Thoracic aorta (tissue), 2 donors: ENCODE measurements at regions not wholly inside any gene's neighbourhood (a gene's known extent, or its start where the extent isn't known, plus 50 kb on each side); places are given as distances from the start of the nearest gene placed in this dataset.
"Not testable (repeated sequence)": the region's sequence is repeated elsewhere in the genome, so short reads cannot be mapped to it uniquely, and the experiment has no call there.

Experiments
- ATAC-seq: fragments of 150-250 bp; one replicate; pipeline ENCODE4 v1.8.0; 2017; ENCODE audit warnings: low read depth; ENCODE audit not compliant: insufficient number of reproducible peaks, low FRiP score
- DNase-seq: peaks from one replicate; pipeline ENCODE4 v3.0.0-alpha.2; 2020; ENCODE audit warnings: low spot score
- H3K27ac ChIP-seq, 2 donors: fragments of 200-600 bp; sonication (generic); 1 replicate in 1 of 2; 2 replicates in 1 of 2; pipeline ENCODE4 v1.5.1; 2016; ENCODE audit warnings: mild to moderate bottlenecking in 2 of 2, moderate library complexity in 2 of 2
- H3K27me3 ChIP-seq: fragments of 200-600 bp; sonication (generic); replicated peaks from 2 replicates; pipeline ENCODE4 v1.6.0; 2016; ENCODE audit warnings: mild to moderate bottlenecking; ENCODE audit not compliant: insufficient read depth
- H3K36me3 ChIP-seq: fragments of 200-600 bp; sonication (generic); one replicate; pipeline ENCODE4 v1.5.1; 2016
- H3K4me1 ChIP-seq, 2 donors: fragments of 200-600 bp; sonication (generic); 1 replicate in 1 of 2; 2 replicates in 1 of 2; pipeline versions ENCODE4 v1.5.1 to v1.6.0; 2016; ENCODE audit warnings: low read depth in 2 of 2, mild to moderate bottlenecking in 1 of 2; ENCODE audit not compliant: control insufficient read depth in 1 of 2
- H3K4me3 ChIP-seq: fragments of 200-600 bp; sonication (generic); 2 replicates; pipeline ENCODE4 v1.5.1; 2016; ENCODE audit warnings: mild to moderate bottlenecking
- H3K9me3 ChIP-seq: fragments of 200-600 bp; sonication (generic); 2 replicates; pipeline ENCODE4 v1.5.1; 2016
- CTCF ChIP-seq: fragments of 200-600 bp; sonication (generic); IDR thresholded peaks from one replicate; pipeline ENCODE4 v1.5.1; 2019; ENCODE audit warnings: antibody characterized with exemption

- Histone ChIP-seq H3K36me3 (no peaks in the 10 kb centered on the region), H3K4me1 (peaks cover 0 to under 1% of the 10 kb centered on the region in 2 donors), H3K27ac (no peak overlapping the region), H3K27me3 (no peaks in the 10 kb centered on the region), H3K9me3 (no peaks in the 10 kb centered on the region), H3K4me3 (peak overlapping the region; percentile 63)
- no peak for ATAC-seq
- DNase-seq, result no peak
- no peak for TF ChIP-seq CTCF
Observed at GRCh38 chr1:112855152-112855828, 100.7 kb downstream of the SLC16A1 start.

- not testable (repeated sequence) for H3K9me3 ChIP-seq, ATAC-seq, H3K36me3 ChIP-seq, H3K27ac ChIP-seq, H3K4me1 ChIP-seq, H3K27me3 ChIP-seq, DNase-seq
- H3K4me3 ChIP-seq, result peak overlapping the region; percentile 63
Observed at GRCh38 chr1:112854368-112854984, 101.5 kb downstream of the SLC16A1 start.

- H3K4me1 ChIP-seq, result peaks cover 4 to 12% of the 10 kb centered on the region in 2 donors
- DNase-seq, H3K36me3 ChIP-seq, H3K9me3 ChIP-seq, H3K4me3 ChIP-seq, H3K27ac ChIP-seq, ATAC-seq, H3K27me3 ChIP-seq: not testable (repeated sequence)
Observed at GRCh38 chr1:112853915-112854314, 102.1 kb downstream of the SLC16A1 start.

- Histone ChIP-seq H3K27ac (no peak overlapping the region), H3K9me3 (no peaks in the 10 kb centered on the region), H3K4me1 (peaks cover 4 to 12% of the 10 kb centered on the region in 2 donors), H3K4me3 (no peak overlapping the region), H3K36me3 (no peaks in the 10 kb centered on the region), H3K27me3 (no peaks in the 10 kb centered on the region)
- ATAC-seq (no peak), DNase-seq (no peak)
- no peak for TF ChIP-seq CTCF
Observed at GRCh38 chr1:112852934-112853333, 103.1 kb downstream of the SLC16A1 start.

- no peaks in the 10 kb centered on the region for H3K36me3 ChIP-seq
- DNase-seq, result no peak
Observed at GRCh38 chr1:112852276-112852675, 103.7 kb downstream of the SLC16A1 start.

More at GRCh38 chr1:112852276-112852675, 103.7 kb downstream of the SLC16A1 start:
- H3K9me3 ChIP-seq, result no peaks in the 10 kb centered on the region
- TF ChIP-seq CTCF, result no peak
- H3K4me3 ChIP-seq, result no peak overlapping the region
- peaks cover 4 to 12% of the 10 kb centered on the region in 2 donors for H3K4me1 ChIP-seq
- ATAC-seq, result no peak
- H3K27me3 ChIP-seq, result no peaks in the 10 kb centered on the region
- H3K27ac ChIP-seq, result no peak overlapping the region
